ENCODE measurements at regions not wholly inside any gene's neighbourhood (a gene's known extent, or its start where the extent isn't known, plus 50 kb on each side); places are given as distances from the start of the nearest gene placed in this dataset.

DNA sequence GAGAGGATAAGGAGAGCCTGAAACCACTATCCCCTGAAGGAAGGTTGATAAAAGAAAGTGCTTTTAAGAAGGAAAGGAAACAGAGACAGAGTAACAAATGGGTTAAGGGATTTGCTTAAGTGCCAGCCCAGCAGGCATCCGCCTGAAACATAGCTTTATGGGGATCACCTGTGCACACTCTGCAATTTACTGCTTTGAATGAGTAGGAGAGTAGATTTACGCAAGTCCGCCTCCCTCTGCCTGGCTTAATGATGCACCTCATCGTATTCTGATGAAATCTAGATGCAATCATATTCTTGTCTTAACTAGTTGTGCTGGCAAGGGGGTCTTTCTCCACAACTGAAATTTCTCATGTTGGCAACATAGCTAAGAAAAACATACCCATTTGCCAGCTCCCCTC is 101.1 kb upstream of the ID4 start:
- Histone ChIP-seq H3K79me2 (ENCODE audit: insufficient read depth, low read length) (no peaks in the 10 kb centered on the region), H2AFZ (ENCODE audit: low read depth, low read length, poor library complexity, severe bottlenecking) (no peak overlapping the region), H3K27ac (ENCODE audit: low read depth, low read length) (no peak overlapping the region), H3K4me1 (ENCODE audit: control insufficient read depth in 1 of 2, insufficient read depth in 2 of 2, low read length in 2 of 2) (peaks cover 0 to 3% of the 10 kb centered on the region in 2 experiments; a peak in 1 of 4 replicates), H3K36me3 (ENCODE audit: control insufficient read depth in 1 of 2, insufficient read depth in 2 of 2, low read length in 2 of 2) (no peaks in the 10 kb centered on the region), H3K4me2 (ENCODE audit: low read length) (no peak overlapping the region), H3K9me2 (ENCODE audit: insufficient read depth) (no peaks in the 10 kb centered on the region), H3K27me3 (ENCODE audit: insufficient read depth, low read length) (no peaks in the 10 kb centered on the region), H3K9ac (ENCODE audit: low read length) (no peak overlapping the region), H3K4me3 (replicated peaks in 1 of 2; ENCODE audit: low read depth in 1 of 2, low read length in 2 of 2) (no peak overlapping the region), H4K20me1 (ENCODE audit: insufficient read depth) (no peaks in the 10 kb centered on the region), H3K9me3 (ENCODE audit: control insufficient read depth in 1 of 2, insufficient read depth in 1 of 2, low read depth in 1 of 2, low read length in 2 of 2) (no peaks in the 10 kb centered on the region)
- no TSS peak for BruUV-seq (replicated peaks)
- no peak for ATAC-seq
- no peak for DNase-seq (ENCODE audit: low read depth, low spot score)
- intact Hi-C loops (cut with micrococcal nuclease): no loop called here
- CTCF ChIA-PET: no interaction called here
- TF ChIP-seq FOSL1 (IDR thresholded peaks at IDR 0.05; ENCODE audit: low read depth) (no peak), CEBPB (IDR thresholded peaks at IDR 0.05; ENCODE audit: low read depth) (peak; percentile 93)
- POLR2A ChIA-PET: no interaction called here
- RAD21 ChIA-PET (ENCODE audit: low non-redundant PET in 1 of 2, low total read pairs in 2 of 2, uncharacterized antibody in 2 of 2, unreplicated experiment in 2 of 2): no interaction called here

DNA sequence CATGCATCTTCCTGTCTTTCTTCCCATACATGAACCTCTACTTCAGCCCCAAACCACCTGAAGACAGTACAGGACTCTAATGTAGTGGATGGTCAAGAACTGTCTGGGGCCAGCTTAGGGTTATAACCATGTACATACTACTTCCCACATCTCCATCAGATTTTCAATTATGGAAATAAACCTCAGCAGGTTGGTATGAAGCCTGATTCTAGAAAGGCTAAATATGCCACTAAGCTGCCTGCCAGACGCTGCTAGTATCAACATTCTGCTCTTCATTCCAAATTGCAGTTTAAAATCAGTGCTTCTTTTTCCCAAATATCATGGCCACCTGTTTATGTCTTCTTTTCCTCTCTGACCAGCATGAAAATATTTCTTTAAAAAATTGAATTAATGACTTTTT is 99.2 kb upstream of the ID4 start:
- intact Hi-C loops (cut with micrococcal nuclease): no loop called here
- no peaks in the 10 kb centered on the region for H4K20me1 ChIP-seq (ENCODE audit: insufficient read depth)
- H3K79me2 ChIP-seq (ENCODE audit: insufficient read depth, low read length): no peaks in the 10 kb centered on the region
- H3K9me2 ChIP-seq (ENCODE audit: insufficient read depth): no peaks in the 10 kb centered on the region
- TF ChIP-seq EZH2 (IDR thresholded peaks at IDR 0.05) (no peak), TCF7L2 (IDR thresholded peaks at IDR 0.05; ENCODE audit: borderline replicate concordance, extremely low read depth, insufficient read depth, insufficient read length) (no peak), SRF (IDR thresholded peaks at IDR 0.05; ENCODE audit: low read depth) (no peak), ZBTB33 (IDR thresholded peaks at IDR 0.05; ENCODE audit: extremely low read depth, insufficient replicate concordance, low read length) (no peak), SP1 (IDR thresholded peaks at IDR 0.05; ENCODE audit: low read depth) (no peak)
- BruUV-seq (replicated peaks): no TSS peak
- H3K4me2 ChIP-seq (ENCODE audit: low read length): no peak overlapping the region
- no peak overlapping the region for H3K27ac ChIP-seq (ENCODE audit: low read depth, low read length)
- H3K27me3 ChIP-seq (ENCODE audit: insufficient read depth, low read length): no peaks in the 10 kb centered on the region
- H3K36me3 ChIP-seq (ENCODE audit: control insufficient read depth in 1 of 2, insufficient read depth in 2 of 2, low read length in 2 of 2): no peaks in the 10 kb centered on the region
- RAD21 ChIA-PET (ENCODE audit: low non-redundant PET in 1 of 2, low total read pairs in 2 of 2, uncharacterized antibody in 2 of 2, unreplicated experiment in 2 of 2): no interaction called here
- H3K4me1 ChIP-seq (ENCODE audit: control insufficient read depth in 1 of 2, insufficient read depth in 2 of 2, low read length in 2 of 2): no peaks in the 10 kb centered on the region
- ATAC-seq (no peak), DNase-seq (ENCODE audit: low read depth, low spot score) (no peak)
- no peak overlapping the region for H3K4me3 ChIP-seq (replicated peaks in 1 of 2; ENCODE audit: low read depth in 1 of 2, low read length in 2 of 2)
- CTCF ChIA-PET: no interaction called here
- no peak overlapping the region for H2AFZ ChIP-seq (ENCODE audit: low read depth, low read length, poor library complexity, severe bottlenecking)
- H3K9ac ChIP-seq (ENCODE audit: low read length): no peak overlapping the region
- H3K9me3 ChIP-seq (ENCODE audit: control insufficient read depth in 1 of 2, insufficient read depth in 1 of 2, low read depth in 1 of 2, low read length in 2 of 2): no peaks in the 10 kb centered on the region
- POLR2A ChIA-PET: interaction anchor here (1.1 kb wide), 1 partner anchor 10 kb away, joined by 3 read pairs; no protein-coding TSS in a partner anchor
